GM18507 (cell line): ENCODE measurements at regions not wholly inside any gene's neighbourhood (a gene's known extent, or its start where the extent isn't known, plus 50 kb on each side); places are given as distances from the start of the nearest gene placed in this dataset.

Experiments used
- DNase-seq: peaks from one replicate; pipeline ENCODE4 v3.0.0; 2011; ENCODE audit warnings: low read depth; ENCODE audit not compliant: insufficient read length; ENCODE audit errors: extremely low spot score
- FAIRE-seq: peaks from 2 replicates; lab custom pipeline; 2011; peaks lifted over from hg19 to GRCh38; lab: Jason Lieb, UNC

- FAIRE-seq, result no peak
- DNase-seq, result no peak
These were observed 353.7 kb downstream of the GASK1B start for GRCh38 chr4:157818946-157819692.

GRCh38 chr4:157810137-157810774 is 362.6 kb downstream of the GASK1B start:
- FAIRE-seq (no peak), DNase-seq (no peak)

GRCh38 chr4:157808796-157809383 is 363.9 kb downstream of the GASK1B start:
- DNase-seq, result no peak
- FAIRE-seq, result no peak

GRCh38 chr4:157806184-157806583 is 366.6 kb downstream of the GASK1B start:
- no peak for DNase-seq
- FAIRE-seq, result no peak

GRCh38 chr4:157804986-157805385 is 367.8 kb downstream of the GASK1B start:
- no peak for FAIRE-seq
- no peak for DNase-seq

GRCh38 chr4:157803845-157804521 is 368.8 kb downstream of the GASK1B start:
- DNase-seq (no peak), FAIRE-seq (no peak)

- no peak for DNase-seq
- FAIRE-seq, result no peak
These were observed 369.4 kb downstream of the GASK1B start for GRCh38 chr4:157803421-157803820.

GRCh38 chr4:157795495-157795894 is 377.3 kb downstream of the GASK1B start:
- FAIRE-seq (no peak), DNase-seq (no peak)

- FAIRE-seq, result no peak
- DNase-seq, result no peak
These were observed 380.1 kb downstream of the GASK1B start for GRCh38 chr4:157792716-157793115.

GRCh38 chr4:157791236-157791635 is 381.6 kb downstream of the GASK1B start:
- DNase-seq, result no peak
- FAIRE-seq, result no peak

GRCh38 chr4:157787618-157788017 is 385.2 kb downstream of the GASK1B start:
- DNase-seq (no peak), FAIRE-seq (no peak)

GRCh38 chr4:157781361-157781760 is 391.5 kb downstream of the GASK1B start:
- no peak for FAIRE-seq

GRCh38 chr4:157779081-157779480 is 393.7 kb downstream of the GASK1B start:
- no peak for FAIRE-seq
- DNase-seq, result no peak

More at GRCh38 chr4:157781361-157781760, 391.5 kb downstream of the GASK1B start:
- no peak for DNase-seq

GRCh38 chr4:157776930-157777528 is 395.8 kb downstream of the GASK1B start:
- DNase-seq (no peak), FAIRE-seq (no peak)

- FAIRE-seq (no peak), DNase-seq (no peak)
These were observed 396.9 kb downstream of the GASK1B start for GRCh38 chr4:157775971-157776370.

- FAIRE-seq (no peak), DNase-seq (no peak)
These were observed 399.9 kb downstream of the GASK1B start for GRCh38 chr4:157772907-157773306.

- DNase-seq (no peak), FAIRE-seq (no peak)
These were observed 404.4 kb downstream of the GASK1B start for GRCh38 chr4:157768419-157768818.

- FAIRE-seq (no peak), DNase-seq (no peak)
These were observed 409.3 kb downstream of the GASK1B start for GRCh38 chr4:157763490-157763889.

GRCh38 chr4:157754410-157754809 is 418.4 kb downstream of the GASK1B start:
- FAIRE-seq (no peak), DNase-seq (no peak)

GRCh38 chr4:157751631-157752030 is 421.2 kb downstream of the GASK1B start:
- no peak for FAIRE-seq
- DNase-seq, result no peak
